GM10266 (cell line): ENCODE measurements at regions not wholly inside any gene's neighbourhood (a gene's known extent, or its start where the extent isn't known, plus 50 kb on each side); places are given as distances from the start of the nearest gene placed in this dataset.

ENCODE experiments used
- DNase-seq: peaks from one replicate; pipeline ENCODE4 v3.0.0; 2012; ENCODE audit errors: extremely low spot score
- CTCF ChIP-seq: IDR thresholded peaks from 2 replicates; pipeline ENCODE4 v1.5.1; 2012; ENCODE audit warnings: mild to moderate bottlenecking, low read depth; ENCODE audit not compliant: control insufficient read depth, insufficient read depth; ENCODE audit errors: missing control alignments

GRCh38 chr20:40101560-40101959 lies 587.5 kb downstream of the MAFB start:
- TF ChIP-seq CTCF, result no peak
- DNase-seq, result no peak

- DNase-seq, result no peak
- no peak for TF ChIP-seq CTCF
These were observed 588.8 kb downstream of the MAFB start for GRCh38 chr20:40100261-40100660.

GRCh38 chr20:40090236-40090635 lies 598.8 kb downstream of the MAFB start:
- DNase-seq, result no peak
- no peak for TF ChIP-seq CTCF

GRCh38 chr20:40087496-40087895 lies 601.5 kb downstream of the MAFB start:
- DNase-seq, result no peak
- TF ChIP-seq CTCF, result no peak

GRCh38 chr20:40085513-40085912 lies 603.5 kb downstream of the MAFB start:
- TF ChIP-seq CTCF, result no peak
- no peak for DNase-seq

- no peak for TF ChIP-seq CTCF
- no peak for DNase-seq
These were observed 606.6 kb downstream of the MAFB start for GRCh38 chr20:40082436-40082835.

GRCh38 chr20:40081653-40082052 lies 607.4 kb downstream of the MAFB start:
- no peak for TF ChIP-seq CTCF
- DNase-seq, result no peak
